ENCODE measurements at regions not wholly inside any gene's neighbourhood (a gene's known extent, or its start where the extent isn't known, plus 50 kb on each side); places are given as distances from the start of the nearest gene placed in this dataset.

DNA sequence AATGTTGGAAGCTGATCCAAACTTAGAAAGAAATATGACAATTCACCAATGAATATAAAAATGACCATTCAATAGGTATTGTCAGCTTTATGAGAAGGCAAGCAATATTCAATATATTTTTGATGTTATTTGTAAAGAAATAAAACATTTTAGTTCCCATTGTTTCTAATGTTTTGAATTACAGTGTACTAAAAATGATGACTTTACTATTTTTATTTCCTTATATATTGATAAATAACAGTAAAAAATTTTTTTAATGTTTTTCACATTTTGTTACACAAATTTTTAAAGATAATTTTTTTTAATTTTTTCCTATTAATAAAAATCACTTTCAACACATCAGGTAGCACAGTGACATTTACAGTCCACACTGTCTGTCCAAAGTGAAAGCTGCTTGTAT lies 565.5 kb upstream of the FAM241A start:
- no peak for TF ChIP-seq ZNF274 (IDR thresholded peaks at IDR 0.05; ENCODE audit: low read depth, low read length)
- TF ChIP-seq SUZ12 (IDR thresholded peaks at IDR 0.05; ENCODE audit: extremely low read depth, insufficient read depth, insufficient read length): no peak
- no peak for TF ChIP-seq YY1 (IDR thresholded peaks at IDR 0.05; ENCODE audit: insufficient read depth, insufficient read length)

All from NT2/D1 (cell line).